ENCODE measurements at regions not wholly inside any gene's neighbourhood (a gene's known extent, or its start where the extent isn't known, plus 50 kb on each side); places are given as distances from the start of the nearest gene placed in this dataset.

GRCh38 chr5:164336276-164336675 is 830.9 kb downstream of the MAT2B start:
- CTCF ChIA-PET (ENCODE audit: low intra/inter-chr PET ratio, low total read pairs), result no interaction called here
- no TSS peak for BruUV-seq (replicated peaks)
- intact Hi-C loops (cut with micrococcal nuclease; ENCODE audit: unreplicated experiment), result no loop called here
- TF ChIP-seq FLYWCH1 (CRISPR knock-in tag; IDR thresholded peaks at IDR 0.05), result no peak
- no peak for TF ChIP-seq AHDC1 (CRISPR knock-in tag; IDR thresholded peaks at IDR 0.05; ENCODE audit: borderline replicate concordance)
- TF ChIP-seq FOXC1 (CRISPR knock-in tag; IDR thresholded peaks at IDR 0.05; ENCODE audit: borderline replicate concordance), result no peak
- no peak for TF ChIP-seq ZNF512 (CRISPR knock-in tag; IDR thresholded peaks at IDR 0.05)
- TF ChIP-seq SMAD3 (CRISPR knock-in tag; IDR thresholded peaks at IDR 0.05), result no peak
- TF ChIP-seq E2F5 (CRISPR knock-in tag; conservative IDR thresholded peaks at IDR 0.05), result no peak
- TF ChIP-seq ZMYM2 (CRISPR knock-in tag; IDR thresholded peaks at IDR 0.05), result no peak
- TF ChIP-seq ZNF333 (CRISPR knock-in tag; IDR thresholded peaks at IDR 0.05; ENCODE audit: borderline replicate concordance), result no peak
- TF ChIP-seq AKNA (CRISPR knock-in tag; IDR thresholded peaks at IDR 0.05; ENCODE audit: borderline replicate concordance), result no peak
- TF ChIP-seq NFE2L1 (CRISPR knock-in tag; IDR thresholded peaks at IDR 0.05; ENCODE audit: borderline replicate concordance), result no peak

More at GRCh38 chr5:164336276-164336675, 830.9 kb downstream of the MAT2B start:
- H3K4me3 ChIP-seq (replicated peaks in 1 of 3; ENCODE audit: insufficient read depth in 1 of 3, low read depth in 2 of 3, low read length in 3 of 3), result no peak overlapping the region
- H3K9me3 ChIP-seq (ENCODE audit: low read length), result peaks cover 45% of the 10 kb centered on the region
- no peaks in the 10 kb centered on the region for H3K4me1 ChIP-seq (ENCODE audit: insufficient read depth, low read length)
- 0% methylated on average over 1 of the region's 1 CpG for WGBS (ENCODE audit: low lambda C conversion rate)
- ATAC-seq (no peak), DNase-seq (ENCODE audit: low spot score) (no peak), FAIRE-seq (no peak)
- H4K20me1 ChIP-seq (ENCODE audit: insufficient read depth, low read length), result no peaks in the 10 kb centered on the region
- POLR2A ChIA-PET, result no interaction called here
- no peaks in the 10 kb centered on the region for H3K27me3 ChIP-seq (ENCODE audit: control insufficient read depth in 1 of 2, insufficient read depth in 2 of 2, low read length in 2 of 2)
- H3K4me2 ChIP-seq (ENCODE audit: low read depth, low read length), result no peak overlapping the region
- no peak overlapping the region for H3K9ac ChIP-seq (ENCODE audit: insufficient read depth, low read depth, low read length)
- no peak overlapping the region for H3K27ac ChIP-seq (ENCODE audit: extremely low read length, insufficient read depth, low read length)
- in situ Hi-C loops (cut with HindIII; ENCODE audit: extremely low pct_ligation_motif_present, low pct_unique_long_range_greater_than_20kb), result no loop called here
- H3K79me2 ChIP-seq (ENCODE audit: insufficient read depth, low read length), result no peaks in the 10 kb centered on the region
- no peaks in the 10 kb centered on the region for H3K36me3 ChIP-seq (replicated peaks in 1 of 2; ENCODE audit: control insufficient read depth in 1 of 2, insufficient read depth in 2 of 2, low read length in 2 of 2)
- no peak overlapping the region for H2AFZ ChIP-seq (ENCODE audit: low read length)
